Fibroblast of the aortic adventitia (primary cell): ENCODE measurements at regions not wholly inside any gene's neighbourhood (a gene's known extent, or its start where the extent isn't known, plus 50 kb on each side); places are given as distances from the start of the nearest gene placed in this dataset.
"Not testable (repeated sequence)": the region's sequence is repeated elsewhere in the genome, so short reads cannot be mapped to it uniquely, and the experiment has no call there.

Experiments
- DNase-seq: peaks from one replicate; pipeline ENCODE4 v3.0.0-alpha.2; 2010; ENCODE audit warnings: low read depth
- H3K4me3 ChIP-seq: 2 replicates; pipeline ENCODE4 v1.5.1; 2011; ENCODE audit warnings: low read depth, mild to moderate bottlenecking, control low read depth, low read length, moderate library complexity
- TF ChIP-seq, protein P1 (sequence below): IDR thresholded peaks from 2 replicates; pipeline ENCODE4 v1.5.1; 2011; ENCODE audit warnings: mild to moderate bottlenecking, low read length, control low read depth, inconsistent platforms; ENCODE audit not compliant: insufficient read depth

GRCh38 chr22:49398646-49399045, 429.0 kb downstream of the BRD1 start:
- H3K4me3 ChIP-seq, result no peak overlapping the region
- TF ChIP-seq, protein P1, sequence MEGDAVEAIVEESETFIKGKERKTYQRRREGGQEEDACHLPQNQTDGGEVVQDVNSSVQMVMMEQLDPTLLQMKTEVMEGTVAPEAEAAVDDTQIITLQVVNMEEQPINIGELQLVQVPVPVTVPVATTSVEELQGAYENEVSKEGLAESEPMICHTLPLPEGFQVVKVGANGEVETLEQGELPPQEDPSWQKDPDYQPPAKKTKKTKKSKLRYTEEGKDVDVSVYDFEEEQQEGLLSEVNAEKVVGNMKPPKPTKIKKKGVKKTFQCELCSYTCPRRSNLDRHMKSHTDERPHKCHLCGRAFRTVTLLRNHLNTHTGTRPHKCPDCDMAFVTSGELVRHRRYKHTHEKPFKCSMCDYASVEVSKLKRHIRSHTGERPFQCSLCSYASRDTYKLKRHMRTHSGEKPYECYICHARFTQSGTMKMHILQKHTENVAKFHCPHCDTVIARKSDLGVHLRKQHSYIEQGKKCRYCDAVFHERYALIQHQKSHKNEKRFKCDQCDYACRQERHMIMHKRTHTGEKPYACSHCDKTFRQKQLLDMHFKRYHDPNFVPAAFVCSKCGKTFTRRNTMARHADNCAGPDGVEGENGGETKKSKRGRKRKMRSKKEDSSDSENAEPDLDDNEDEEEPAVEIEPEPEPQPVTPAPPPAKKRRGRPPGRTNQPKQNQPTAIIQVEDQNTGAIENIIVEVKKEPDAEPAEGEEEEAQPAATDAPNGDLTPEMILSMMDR, result no peak
- no peak for DNase-seq

DNA sequence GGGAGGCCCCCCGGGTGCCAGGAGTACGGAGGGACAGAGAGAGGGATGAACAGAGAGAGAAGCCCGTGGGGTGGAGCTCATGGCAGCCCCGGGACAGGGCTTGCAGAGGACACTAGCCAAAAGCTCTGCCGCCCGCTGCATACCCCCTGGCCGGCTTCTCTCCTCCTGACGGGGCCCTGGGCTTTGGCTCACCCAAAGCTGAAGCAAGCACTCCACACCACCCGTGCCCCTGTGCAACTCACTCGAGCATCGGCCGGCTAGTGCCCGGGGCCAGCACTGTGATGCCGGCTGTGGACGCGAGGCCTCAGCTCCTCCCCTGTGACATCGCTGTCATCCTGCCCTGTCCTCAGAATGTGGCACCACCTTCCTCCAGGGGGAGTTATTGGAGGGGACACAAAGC, 429.6 kb downstream of the BRD1 start:
- TF ChIP-seq, protein P1, result no peak
- H3K4me3 ChIP-seq, result no peak overlapping the region
- DNase-seq, result no peak

GRCh38 chr22:49396817-49397216, 430.9 kb downstream of the BRD1 start:
- TF ChIP-seq, protein P1, result no peak
- H3K4me3 ChIP-seq, result no peak overlapping the region

DNA sequence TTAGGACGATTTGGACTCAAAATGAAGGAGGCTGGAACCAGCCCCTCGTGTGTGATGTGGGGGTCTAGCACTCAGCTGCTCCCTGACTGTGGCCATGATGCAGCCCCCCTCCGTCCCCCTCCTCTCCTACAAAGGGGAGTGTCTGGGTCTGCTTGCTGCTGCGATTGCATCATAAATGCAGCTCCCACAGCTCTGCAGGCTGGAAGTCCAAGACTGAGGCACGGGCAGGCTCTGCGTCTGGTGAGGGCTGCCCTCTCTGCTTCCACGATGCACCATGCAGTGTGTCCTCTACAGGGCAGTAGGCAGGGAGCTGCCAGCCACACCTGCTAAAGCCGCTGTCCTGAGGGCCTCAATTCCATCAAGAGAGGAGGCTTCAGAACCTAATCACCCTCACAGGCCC, 432.1 kb downstream of the BRD1 start:
- H3K4me3 ChIP-seq, result no peak overlapping the region
- no peak for DNase-seq
- TF ChIP-seq, protein P1, result no peak

More at GRCh38 chr22:49396817-49397216, 430.9 kb downstream of the BRD1 start:
- DNase-seq, result no peak

GRCh38 chr22:49395062-49395461, 432.6 kb downstream of the BRD1 start:
- DNase-seq, H3K4me3 ChIP-seq: not testable (repeated sequence)

- no peak overlapping the region for H3K4me3 ChIP-seq
- DNase-seq, result no peak
- TF ChIP-seq, protein P1, result no peak
Measured at GRCh38 chr22:49394116-49394785, 433.4 kb downstream of the BRD1 start.

GRCh38 chr22:49393526-49393925, 434.1 kb downstream of the BRD1 start:
- TF ChIP-seq, protein P1, result no peak
- H3K4me3 ChIP-seq, result no peak overlapping the region
- no peak for DNase-seq
